ENCODE measurements at regions not wholly inside any gene's neighbourhood (a gene's known extent, or its start where the extent isn't known, plus 50 kb on each side); places are given as distances from the start of the nearest gene placed in this dataset.

DNA sequence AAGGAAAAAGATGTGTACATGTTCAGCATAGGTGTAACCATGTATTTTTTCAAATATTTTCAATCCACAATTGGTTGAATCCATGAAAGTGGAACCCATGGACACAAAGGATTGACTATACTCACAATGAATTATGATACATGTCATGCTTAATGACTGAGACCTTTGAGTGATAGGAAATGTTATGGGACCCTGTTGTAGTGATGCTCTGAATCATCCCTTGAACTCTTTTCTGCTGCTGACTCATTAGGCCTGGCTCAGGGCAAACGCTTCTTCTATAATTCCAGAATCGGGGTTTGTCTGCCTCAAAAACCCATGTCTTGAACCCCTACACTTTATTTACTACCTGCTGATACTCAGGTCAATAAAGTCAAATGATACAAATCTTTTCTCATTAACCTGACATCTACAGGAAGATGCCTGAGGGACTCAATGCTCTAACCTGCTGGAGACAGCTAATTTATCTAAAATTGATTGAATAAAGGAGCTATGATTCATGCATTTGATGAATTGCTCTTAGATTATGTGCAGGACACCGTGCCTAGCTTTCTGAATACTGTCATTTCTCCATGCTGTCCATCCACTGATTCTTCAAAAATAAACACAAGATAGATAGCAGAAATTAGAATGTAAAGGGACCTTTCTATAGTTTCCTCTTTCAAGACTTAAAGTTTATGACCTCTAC is 260.1 kb downstream of the PRELID2 start:
- Mint-ChIP-seq H3K4me1 (ENCODE audit: unreplicated experiment) (no peaks in the 10 kb centered on the region), H3K9me3 (peaks cover 9% of the 10 kb centered on the region), H3K27me3 (peaks cover 3% of the 10 kb centered on the region), H3K27ac (no peak overlapping the region), H3K4me3 (no peak overlapping the region), H3K36me3 (no peaks in the 10 kb centered on the region)
- TF ChIP-seq, protein P1, sequence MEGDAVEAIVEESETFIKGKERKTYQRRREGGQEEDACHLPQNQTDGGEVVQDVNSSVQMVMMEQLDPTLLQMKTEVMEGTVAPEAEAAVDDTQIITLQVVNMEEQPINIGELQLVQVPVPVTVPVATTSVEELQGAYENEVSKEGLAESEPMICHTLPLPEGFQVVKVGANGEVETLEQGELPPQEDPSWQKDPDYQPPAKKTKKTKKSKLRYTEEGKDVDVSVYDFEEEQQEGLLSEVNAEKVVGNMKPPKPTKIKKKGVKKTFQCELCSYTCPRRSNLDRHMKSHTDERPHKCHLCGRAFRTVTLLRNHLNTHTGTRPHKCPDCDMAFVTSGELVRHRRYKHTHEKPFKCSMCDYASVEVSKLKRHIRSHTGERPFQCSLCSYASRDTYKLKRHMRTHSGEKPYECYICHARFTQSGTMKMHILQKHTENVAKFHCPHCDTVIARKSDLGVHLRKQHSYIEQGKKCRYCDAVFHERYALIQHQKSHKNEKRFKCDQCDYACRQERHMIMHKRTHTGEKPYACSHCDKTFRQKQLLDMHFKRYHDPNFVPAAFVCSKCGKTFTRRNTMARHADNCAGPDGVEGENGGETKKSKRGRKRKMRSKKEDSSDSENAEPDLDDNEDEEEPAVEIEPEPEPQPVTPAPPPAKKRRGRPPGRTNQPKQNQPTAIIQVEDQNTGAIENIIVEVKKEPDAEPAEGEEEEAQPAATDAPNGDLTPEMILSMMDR (conservative IDR thresholded peaks at IDR 0.05): no peak
- DNase-seq (ENCODE audit: extremely low spot score, unreplicated experiment): no peak

DNA sequence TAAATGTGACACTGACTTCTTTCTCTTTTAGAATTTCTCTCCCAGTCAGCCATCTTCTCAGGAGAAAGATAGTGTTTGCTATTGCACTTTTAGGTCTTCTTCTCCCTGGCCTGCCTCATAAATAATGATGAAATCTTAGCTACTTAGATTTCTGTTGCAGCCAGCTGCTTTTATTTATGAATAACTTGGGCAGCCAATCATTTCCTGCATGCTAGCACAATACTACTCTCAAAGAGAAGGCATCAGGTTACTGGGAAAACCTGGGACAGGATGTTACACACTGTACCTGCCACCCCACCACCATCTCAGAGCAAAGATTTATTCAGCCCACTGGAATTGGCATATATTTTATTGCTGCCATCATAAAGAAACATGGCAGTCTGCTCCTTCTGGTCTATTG is 266.6 kb downstream of the PRELID2 start:
- TF ChIP-seq, protein P1 (conservative IDR thresholded peaks at IDR 0.05): no peak
- H3K9me3 Mint-ChIP-seq: peaks cover under 1% of the 10 kb centered on the region
- H3K27ac Mint-ChIP-seq: no peak overlapping the region
- H3K4me3 Mint-ChIP-seq: no peak overlapping the region
- H3K4me1 Mint-ChIP-seq (ENCODE audit: unreplicated experiment): peaks cover 6% of the 10 kb centered on the region
- no peak for DNase-seq (ENCODE audit: extremely low spot score, unreplicated experiment)
- peaks cover 3% of the 10 kb centered on the region for H3K27me3 Mint-ChIP-seq
- no peaks in the 10 kb centered on the region for H3K36me3 Mint-ChIP-seq

DNA sequence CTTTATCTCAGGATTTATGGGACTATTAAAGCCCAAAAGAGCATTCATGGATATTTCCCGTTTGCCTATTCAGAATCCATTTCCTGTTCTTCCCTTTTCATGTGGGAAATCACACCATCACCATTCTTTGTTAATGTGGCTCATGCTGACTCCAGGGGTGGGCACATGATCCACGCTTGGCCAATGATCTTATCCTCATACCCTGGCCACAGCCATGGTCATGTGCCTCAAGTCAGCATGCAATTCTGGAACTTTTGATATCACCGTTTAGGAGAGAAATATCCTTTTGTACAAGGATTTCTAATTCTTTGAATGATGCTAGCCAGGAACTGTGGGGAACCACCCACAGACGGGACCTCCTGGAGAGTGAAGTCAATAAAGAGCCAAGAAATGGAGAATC is 272.2 kb downstream of the PRELID2 start:
- peaks cover 12% of the 10 kb centered on the region for H3K4me1 Mint-ChIP-seq (ENCODE audit: unreplicated experiment)
- TF ChIP-seq, protein P1 (conservative IDR thresholded peaks at IDR 0.05): no peak
- H3K27me3 Mint-ChIP-seq: no peaks in the 10 kb centered on the region
- no peak for DNase-seq (ENCODE audit: extremely low spot score, unreplicated experiment)
- no peaks in the 10 kb centered on the region for H3K9me3 Mint-ChIP-seq
- no peak overlapping the region for H3K27ac Mint-ChIP-seq
- no peaks in the 10 kb centered on the region for H3K36me3 Mint-ChIP-seq
- H3K4me3 Mint-ChIP-seq: no peak overlapping the region

DNA sequence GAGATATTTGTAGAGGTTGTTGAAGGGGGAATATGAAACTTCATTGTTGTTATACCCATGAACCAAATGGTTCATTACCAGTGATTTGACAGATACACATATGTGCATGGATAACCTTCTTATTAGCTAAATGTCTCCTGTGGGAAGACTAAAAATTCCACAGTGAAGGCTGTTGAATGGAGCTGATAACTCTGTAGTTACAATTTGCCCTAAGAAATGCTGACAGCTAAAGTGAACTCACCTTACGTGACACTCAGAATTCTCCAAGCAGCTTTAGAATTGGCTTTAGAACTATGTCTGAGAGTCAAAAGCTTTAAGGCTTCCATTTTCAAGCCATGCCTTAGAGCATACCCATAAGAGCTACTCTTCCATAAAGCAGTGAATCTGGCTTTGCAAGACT is 276.9 kb downstream of the PRELID2 start:
- Mint-ChIP-seq H3K36me3 (no peaks in the 10 kb centered on the region), H3K9me3 (no peaks in the 10 kb centered on the region), H3K4me1 (ENCODE audit: unreplicated experiment) (peaks cover 12% of the 10 kb centered on the region), H3K27me3 (no peaks in the 10 kb centered on the region), H3K4me3 (no peak overlapping the region), H3K27ac (no peak overlapping the region)
- no peak for DNase-seq (ENCODE audit: extremely low spot score, unreplicated experiment)
- TF ChIP-seq, protein P1 (conservative IDR thresholded peaks at IDR 0.05): no peak

DNA sequence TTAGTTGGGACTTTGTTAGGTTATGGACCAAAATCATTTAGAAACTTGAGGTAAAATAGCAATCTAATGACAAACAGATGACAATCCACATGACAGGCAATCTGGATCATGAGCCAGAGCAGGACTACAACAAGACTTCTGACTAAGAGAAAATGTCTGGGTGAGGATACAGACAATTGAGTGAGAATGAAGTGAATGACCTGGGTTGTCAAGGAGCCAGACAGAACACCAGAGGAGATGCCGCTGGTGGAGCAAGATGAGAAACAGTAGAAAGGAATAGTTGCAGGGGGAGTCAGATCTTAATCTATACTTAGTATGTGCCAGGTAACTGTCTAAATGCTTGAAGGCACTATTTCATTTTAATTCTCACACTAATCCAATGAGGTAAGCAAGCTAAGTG is 277.8 kb downstream of the PRELID2 start:
- Mint-ChIP-seq H3K9me3 (no peaks in the 10 kb centered on the region), H3K4me3 (no peak overlapping the region), H3K27me3 (no peaks in the 10 kb centered on the region), H3K36me3 (no peaks in the 10 kb centered on the region), H3K4me1 (ENCODE audit: unreplicated experiment) (peaks cover 12% of the 10 kb centered on the region), H3K27ac (no peak overlapping the region)
- no peak for DNase-seq (ENCODE audit: extremely low spot score, unreplicated experiment)
- TF ChIP-seq, protein P1 (conservative IDR thresholded peaks at IDR 0.05): no peak
